ENCODE measurements at regions not wholly inside any gene's neighbourhood (a gene's known extent, or its start where the extent isn't known, plus 50 kb on each side); places are given as distances from the start of the nearest gene placed in this dataset.

- no peaks in the 10 kb centered on the region for H3K4me1 ChIP-seq (ENCODE audit: insufficient read depth, low read length, severe bottlenecking)
- H3K9me3 ChIP-seq (ENCODE audit: low read length), result no peaks in the 10 kb centered on the region
- no peak overlapping the region for H3K4me3 ChIP-seq (ENCODE audit: low read depth, low read length, poor library complexity, severe bottlenecking)
- TF ChIP-seq CTCF (IDR thresholded peaks at IDR 0.05; ENCODE audit: low read length) (no peak), EZH2 (IDR thresholded peaks at IDR 0.05; ENCODE audit: borderline replicate concordance, low read length) (no peak)
- no peaks in the 10 kb centered on the region for H3K36me3 ChIP-seq (ENCODE audit: insufficient read depth, low read length)
- H3K79me2 ChIP-seq (ENCODE audit: insufficient read depth, low read length), result no peaks in the 10 kb centered on the region
- no peaks in the 10 kb centered on the region for H3F3A ChIP-seq (ENCODE audit: insufficient read depth, low read length)
- H4K20me1 ChIP-seq (ENCODE audit: insufficient read depth, low read length), result no peaks in the 10 kb centered on the region
- no peak overlapping the region for H3K27ac ChIP-seq (ENCODE audit: low read depth, low read length, poor library complexity, severe bottlenecking)
- no peaks in the 10 kb centered on the region for H3K9me2 ChIP-seq (ENCODE audit: low read depth, low read length)
- no peak overlapping the region for H3K9ac ChIP-seq (ENCODE audit: low read length)
- H3K27me3 ChIP-seq (ENCODE audit: insufficient read depth, low read length), result no peaks in the 10 kb centered on the region
- no peak overlapping the region for H3K4me2 ChIP-seq (ENCODE audit: low read length)
- no peak overlapping the region for H2AFZ ChIP-seq (ENCODE audit: low read length)
These were observed 348.0 kb downstream of the GPD2 start for GRCh38 chr2:156784020-156784701.

- Histone ChIP-seq H3F3A (ENCODE audit: insufficient read depth, low read length) (no peaks in the 10 kb centered on the region), H2AFZ (ENCODE audit: low read length) (no peak overlapping the region), H3K9me2 (ENCODE audit: low read depth, low read length) (no peaks in the 10 kb centered on the region), H3K9me3 (ENCODE audit: low read length) (no peaks in the 10 kb centered on the region), H3K79me2 (ENCODE audit: insufficient read depth, low read length) (no peaks in the 10 kb centered on the region), H4K20me1 (ENCODE audit: insufficient read depth, low read length) (no peaks in the 10 kb centered on the region), H3K9ac (ENCODE audit: low read length) (no peak overlapping the region), H3K27ac (ENCODE audit: low read depth, low read length, poor library complexity, severe bottlenecking) (no peak overlapping the region), H3K27me3 (ENCODE audit: insufficient read depth, low read length) (no peaks in the 10 kb centered on the region), H3K36me3 (ENCODE audit: insufficient read depth, low read length) (no peaks in the 10 kb centered on the region), H3K4me1 (ENCODE audit: insufficient read depth, low read length, severe bottlenecking) (no peaks in the 10 kb centered on the region), H3K4me2 (ENCODE audit: low read length) (no peak overlapping the region), H3K4me3 (ENCODE audit: low read depth, low read length, poor library complexity, severe bottlenecking) (no peak overlapping the region)
- TF ChIP-seq EZH2 (IDR thresholded peaks at IDR 0.05; ENCODE audit: borderline replicate concordance, low read length) (no peak), CTCF (IDR thresholded peaks at IDR 0.05; ENCODE audit: low read length) (no peak)
These were observed 351.3 kb downstream of the GPD2 start for GRCh38 chr2:156787517-156787916.

GRCh38 chr2:156790343-156791037 lies 354.3 kb downstream of the GPD2 start:
- Histone ChIP-seq H3K79me2 (ENCODE audit: insufficient read depth, low read length) (no peaks in the 10 kb centered on the region), H3K4me2 (ENCODE audit: low read length) (no peak overlapping the region), H3K9me3 (ENCODE audit: low read length) (no peaks in the 10 kb centered on the region), H2AFZ (ENCODE audit: low read length) (no peak overlapping the region), H3K9ac (ENCODE audit: low read length) (no peak overlapping the region), H3F3A (ENCODE audit: insufficient read depth, low read length) (no peaks in the 10 kb centered on the region), H3K27ac (ENCODE audit: low read depth, low read length, poor library complexity, severe bottlenecking) (no peak overlapping the region), H3K9me2 (ENCODE audit: low read depth, low read length) (no peaks in the 10 kb centered on the region), H3K4me3 (ENCODE audit: low read depth, low read length, poor library complexity, severe bottlenecking) (no peak overlapping the region), H4K20me1 (ENCODE audit: insufficient read depth, low read length) (no peaks in the 10 kb centered on the region), H3K4me1 (ENCODE audit: insufficient read depth, low read length, severe bottlenecking) (no peaks in the 10 kb centered on the region), H3K36me3 (ENCODE audit: insufficient read depth, low read length) (no peaks in the 10 kb centered on the region), H3K27me3 (ENCODE audit: insufficient read depth, low read length) (no peaks in the 10 kb centered on the region)
- TF ChIP-seq EZH2 (IDR thresholded peaks at IDR 0.05; ENCODE audit: borderline replicate concordance, low read length), result no peak
- no peak for TF ChIP-seq CTCF (IDR thresholded peaks at IDR 0.05; ENCODE audit: low read length)

Data from OCI-LY1 (cell line).